ENCODE measurements at regions not wholly inside any gene's neighbourhood (a gene's known extent, or its start where the extent isn't known, plus 50 kb on each side); places are given as distances from the start of the nearest gene placed in this dataset.

DNA sequence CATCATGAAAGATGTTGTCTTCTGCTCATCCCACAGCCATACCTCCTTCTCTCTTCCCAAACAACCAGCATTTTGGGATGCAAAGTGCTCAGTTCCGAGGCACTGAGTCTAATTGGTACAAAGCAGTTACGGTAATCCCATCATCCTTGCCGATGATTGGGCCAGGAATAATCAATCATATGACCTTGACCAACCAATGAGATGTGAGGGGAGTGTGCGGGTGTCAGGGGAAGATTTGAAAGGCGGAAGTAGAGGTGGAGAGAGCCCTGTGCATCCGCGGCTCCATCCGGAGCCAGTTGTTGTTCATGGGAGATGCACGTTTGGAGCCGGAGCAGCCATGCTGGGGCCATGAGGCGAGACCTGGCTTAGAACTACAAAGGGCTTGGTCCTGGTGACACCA, 67.3 kb downstream of the SYNE3 start:
- Histone ChIP-seq H3K27ac (ENCODE audit: low read depth, low read length) (no peak overlapping the region), H3K4me2 (ENCODE audit: low read length) (no peak overlapping the region), H3K9ac (ENCODE audit: low read length) (no peak overlapping the region), H3K79me2 (ENCODE audit: insufficient read depth, low read length) (no peaks in the 10 kb centered on the region), H3K4me3 (ENCODE audit: insufficient read depth, low read depth, low read length) (no peak overlapping the region), H3K27me3 (ENCODE audit: insufficient read depth, low read length) (no peaks in the 10 kb centered on the region), H3K9me3 (ENCODE audit: insufficient read depth, low read depth, low read length) (no peaks in the 10 kb centered on the region), H3K36me3 (ENCODE audit: insufficient read depth, low read length) (no peaks in the 10 kb centered on the region), H2AFZ (ENCODE audit: low read depth, low read length) (no peak overlapping the region), H4K20me1 (ENCODE audit: insufficient read depth, low read length) (no peaks in the 10 kb centered on the region), H3K4me1 (ENCODE audit: insufficient read depth, low read length) (no peaks in the 10 kb centered on the region)
- no peak for FAIRE-seq
- H3K4me1 Mint-ChIP-seq (ENCODE audit: low read depth, unreplicated experiment): no peaks in the 10 kb centered on the region
- H3K9me3 Mint-ChIP-seq (ENCODE audit: unreplicated experiment): no peaks in the 10 kb centered on the region
- DNase-seq (ENCODE audit: low read depth): no peak
- H3K27me3 Mint-ChIP-seq (ENCODE audit: low read depth, unreplicated experiment): peaks cover 29% of the 10 kb centered on the region
- no peak overlapping the region for H3K27ac Mint-ChIP-seq (ENCODE audit: unreplicated experiment)
- H3K36me3 Mint-ChIP-seq (ENCODE audit: low read depth, unreplicated experiment): no peaks in the 10 kb centered on the region
- no peak overlapping the region for H3K4me3 Mint-ChIP-seq (ENCODE audit: unreplicated experiment)
- TF ChIP-seq, protein P1, sequence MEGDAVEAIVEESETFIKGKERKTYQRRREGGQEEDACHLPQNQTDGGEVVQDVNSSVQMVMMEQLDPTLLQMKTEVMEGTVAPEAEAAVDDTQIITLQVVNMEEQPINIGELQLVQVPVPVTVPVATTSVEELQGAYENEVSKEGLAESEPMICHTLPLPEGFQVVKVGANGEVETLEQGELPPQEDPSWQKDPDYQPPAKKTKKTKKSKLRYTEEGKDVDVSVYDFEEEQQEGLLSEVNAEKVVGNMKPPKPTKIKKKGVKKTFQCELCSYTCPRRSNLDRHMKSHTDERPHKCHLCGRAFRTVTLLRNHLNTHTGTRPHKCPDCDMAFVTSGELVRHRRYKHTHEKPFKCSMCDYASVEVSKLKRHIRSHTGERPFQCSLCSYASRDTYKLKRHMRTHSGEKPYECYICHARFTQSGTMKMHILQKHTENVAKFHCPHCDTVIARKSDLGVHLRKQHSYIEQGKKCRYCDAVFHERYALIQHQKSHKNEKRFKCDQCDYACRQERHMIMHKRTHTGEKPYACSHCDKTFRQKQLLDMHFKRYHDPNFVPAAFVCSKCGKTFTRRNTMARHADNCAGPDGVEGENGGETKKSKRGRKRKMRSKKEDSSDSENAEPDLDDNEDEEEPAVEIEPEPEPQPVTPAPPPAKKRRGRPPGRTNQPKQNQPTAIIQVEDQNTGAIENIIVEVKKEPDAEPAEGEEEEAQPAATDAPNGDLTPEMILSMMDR (IDR thresholded peaks at IDR 0.05; ENCODE audit: insufficient read depth, low read depth, low read length): no peak
- no peak for TF ChIP-seq EZH2 (IDR thresholded peaks at IDR 0.05; ENCODE audit: insufficient read depth, low read length)

- Histone ChIP-seq H3K79me2 (ENCODE audit: insufficient read depth, low read length) (no peaks in the 10 kb centered on the region), H3K9ac (ENCODE audit: low read length) (no peak overlapping the region), H3K36me3 (ENCODE audit: insufficient read depth, low read length) (no peaks in the 10 kb centered on the region), H3K27me3 (ENCODE audit: insufficient read depth, low read length) (no peaks in the 10 kb centered on the region), H3K4me3 (ENCODE audit: insufficient read depth, low read depth, low read length) (no peak overlapping the region), H3K4me2 (ENCODE audit: low read length) (no peak overlapping the region), H3K27ac (ENCODE audit: low read depth, low read length) (no peak overlapping the region), H2AFZ (ENCODE audit: low read depth, low read length) (no peak overlapping the region), H3K9me3 (ENCODE audit: insufficient read depth, low read depth, low read length) (no peaks in the 10 kb centered on the region), H3K4me1 (ENCODE audit: insufficient read depth, low read length) (no peaks in the 10 kb centered on the region), H4K20me1 (ENCODE audit: insufficient read depth, low read length) (no peaks in the 10 kb centered on the region)
- DNase-seq (ENCODE audit: low read depth): no peak
- Mint-ChIP-seq H3K4me3 (ENCODE audit: unreplicated experiment) (no peak overlapping the region), H3K36me3 (ENCODE audit: low read depth, unreplicated experiment) (no peaks in the 10 kb centered on the region), H3K9me3 (ENCODE audit: unreplicated experiment) (no peaks in the 10 kb centered on the region), H3K27me3 (ENCODE audit: low read depth, unreplicated experiment) (peaks cover 25% of the 10 kb centered on the region), H3K27ac (ENCODE audit: unreplicated experiment) (no peak overlapping the region), H3K4me1 (ENCODE audit: low read depth, unreplicated experiment) (peaks cover 2% of the 10 kb centered on the region)
- TF ChIP-seq EZH2 (IDR thresholded peaks at IDR 0.05; ENCODE audit: insufficient read depth, low read length): no peak
- TF ChIP-seq, protein P1 (IDR thresholded peaks at IDR 0.05; ENCODE audit: insufficient read depth, low read depth, low read length): no peak
- no peak for FAIRE-seq
Measured at GRCh38 chr14:95446470-95446869, 70.0 kb downstream of the SYNE3 start.

DNA sequence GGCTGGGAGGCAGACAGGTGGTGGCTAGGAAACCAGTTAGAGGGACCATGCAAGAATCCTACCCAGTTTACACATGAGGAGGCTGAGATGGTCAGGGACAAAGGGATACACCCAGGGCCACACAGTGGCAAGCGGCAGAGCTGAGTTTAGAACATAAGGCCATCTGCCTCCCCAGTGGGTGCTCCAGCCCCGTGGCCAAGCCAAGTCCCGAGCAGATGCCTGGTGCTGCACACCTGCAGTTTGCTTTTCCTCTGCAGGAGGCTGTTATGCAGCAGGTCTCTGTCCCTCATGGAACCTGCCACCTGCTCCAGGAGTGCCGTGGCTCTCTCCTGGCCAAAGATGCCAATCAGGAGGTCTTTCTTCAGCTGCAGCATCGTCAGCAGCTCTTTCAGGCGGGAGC, 70.8 kb downstream of the SYNE3 start:
- Mint-ChIP-seq H3K27ac (ENCODE audit: unreplicated experiment) (no peak overlapping the region), H3K4me1 (ENCODE audit: low read depth, unreplicated experiment) (peaks cover 9% of the 10 kb centered on the region), H3K9me3 (ENCODE audit: unreplicated experiment) (no peaks in the 10 kb centered on the region), H3K27me3 (ENCODE audit: low read depth, unreplicated experiment) (peaks cover 21% of the 10 kb centered on the region), H3K4me3 (ENCODE audit: unreplicated experiment) (no peak overlapping the region), H3K36me3 (ENCODE audit: low read depth, unreplicated experiment) (no peaks in the 10 kb centered on the region)
- Histone ChIP-seq H3K9ac (ENCODE audit: low read length) (no peak overlapping the region), H3K27me3 (ENCODE audit: insufficient read depth, low read length) (no peaks in the 10 kb centered on the region), H3K27ac (ENCODE audit: low read depth, low read length) (no peak overlapping the region), H3K4me2 (ENCODE audit: low read length) (no peak overlapping the region), H3K4me3 (ENCODE audit: insufficient read depth, low read depth, low read length) (no peak overlapping the region), H3K9me3 (ENCODE audit: insufficient read depth, low read depth, low read length) (no peaks in the 10 kb centered on the region), H3K4me1 (ENCODE audit: insufficient read depth, low read length) (peaks cover 4% of the 10 kb centered on the region), H2AFZ (ENCODE audit: low read depth, low read length) (no peak overlapping the region), H4K20me1 (ENCODE audit: insufficient read depth, low read length) (no peaks in the 10 kb centered on the region), H3K36me3 (ENCODE audit: insufficient read depth, low read length) (no peaks in the 10 kb centered on the region), H3K79me2 (ENCODE audit: insufficient read depth, low read length) (no peaks in the 10 kb centered on the region)
- FAIRE-seq (no peak), DNase-seq (ENCODE audit: low read depth) (no peak)
- TF ChIP-seq EZH2 (IDR thresholded peaks at IDR 0.05; ENCODE audit: insufficient read depth, low read length): no peak
- TF ChIP-seq, protein P1 (IDR thresholded peaks at IDR 0.05; ENCODE audit: insufficient read depth, low read depth, low read length): no peak
